ENCODE measurements at regions not wholly inside any gene's neighbourhood (a gene's known extent, or its start where the extent isn't known, plus 50 kb on each side); places are given as distances from the start of the nearest gene placed in this dataset.

DNA sequence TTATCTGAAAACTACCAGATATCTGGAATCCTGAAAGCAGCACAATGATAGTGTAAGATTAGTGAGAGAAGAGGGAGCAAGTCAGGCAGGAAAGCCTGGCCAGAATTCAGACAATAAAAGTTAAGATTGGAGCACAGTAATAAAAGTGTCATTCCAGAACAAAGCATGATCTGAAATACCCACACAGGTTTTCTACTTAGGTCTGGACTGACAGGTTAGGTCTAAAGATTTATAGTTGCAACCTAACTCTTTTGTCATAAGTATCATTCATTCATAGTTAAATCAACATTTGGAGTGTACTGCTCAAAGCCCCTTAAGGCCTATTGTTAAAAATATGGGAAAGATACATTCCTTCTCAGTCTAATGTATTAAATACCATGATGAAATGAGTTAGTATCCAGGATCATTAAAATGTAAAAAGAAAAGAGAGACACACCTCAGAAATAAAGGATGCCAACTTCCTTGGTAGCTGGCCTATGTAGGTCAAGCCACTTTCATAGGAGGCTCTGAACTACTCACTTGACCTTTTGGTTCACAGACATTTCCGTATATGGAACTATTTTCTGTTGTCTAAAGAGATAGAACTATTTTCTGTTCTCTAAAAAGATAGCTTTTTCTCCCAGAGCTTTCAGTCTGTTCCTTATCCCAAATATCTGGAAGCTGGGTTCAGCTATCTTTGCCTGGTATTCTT, 105.2 kb downstream of the FAS start:
- DNase-seq (ENCODE audit: low read depth in 2 of 2) = no peak

DNA sequence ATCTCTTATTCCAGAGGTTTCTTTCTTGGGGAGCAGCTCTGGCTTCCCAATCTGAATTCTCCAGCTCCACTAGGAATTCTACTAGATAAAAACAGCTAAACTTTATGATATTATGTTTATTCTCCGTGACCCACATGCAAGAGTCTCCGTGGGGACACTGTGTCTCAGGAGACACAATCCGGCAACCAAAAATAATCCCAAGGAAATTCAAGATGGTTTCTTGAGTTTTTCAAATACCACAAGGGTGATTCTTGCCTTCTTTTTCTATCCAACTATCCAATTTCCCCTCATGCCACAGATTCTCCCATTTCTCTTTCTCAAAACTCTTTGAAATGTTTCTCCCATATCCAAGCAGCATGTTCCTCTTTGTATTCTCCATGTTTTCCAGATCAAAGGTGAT, 103.1 kb downstream of the FAS start:
- no peak for DNase-seq (ENCODE audit: low read depth in 2 of 2)

DNA sequence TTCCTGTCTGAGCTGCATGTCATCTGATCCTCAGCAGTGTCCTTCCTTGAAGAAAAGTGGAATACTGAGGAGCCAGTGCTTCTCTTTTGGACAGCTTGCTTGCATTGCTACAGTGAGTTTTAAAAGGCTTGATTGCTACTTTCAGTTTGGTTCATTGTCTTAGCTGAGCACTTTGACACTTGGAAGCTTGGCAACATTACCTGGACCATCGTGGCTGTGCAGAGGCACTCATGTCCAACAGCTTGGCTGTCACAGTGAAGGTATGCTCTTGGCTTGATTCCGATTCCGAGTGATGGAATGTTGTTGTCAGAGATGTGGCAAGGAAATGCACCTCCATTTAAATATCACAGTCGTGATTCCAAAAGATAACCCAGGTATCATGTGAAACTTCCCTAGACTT, 102.4 kb downstream of the FAS start:
- DNase-seq (ENCODE audit: low read depth in 2 of 2) = no peak

DNA sequence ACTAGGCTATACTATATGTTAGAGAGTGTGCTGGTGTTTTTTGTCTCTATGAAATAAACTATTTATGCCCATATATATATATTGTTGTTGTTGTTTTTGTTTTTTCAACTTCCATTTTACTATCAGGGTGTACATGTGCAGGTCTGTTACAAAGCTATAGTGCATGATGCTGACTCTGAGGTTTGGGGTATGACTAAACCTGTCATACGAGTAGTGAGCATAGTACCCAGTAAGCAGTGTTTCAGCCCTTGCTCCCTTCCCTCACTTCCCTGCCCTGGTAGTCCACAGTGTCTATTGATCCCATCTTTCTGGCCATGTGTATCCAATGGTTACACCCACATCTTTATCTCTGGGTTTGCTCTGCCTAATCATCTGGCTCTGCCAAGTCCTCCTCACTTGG, 101.8 kb downstream of the FAS start:
- no peak for DNase-seq (ENCODE audit: low read depth in 2 of 2)

DNA sequence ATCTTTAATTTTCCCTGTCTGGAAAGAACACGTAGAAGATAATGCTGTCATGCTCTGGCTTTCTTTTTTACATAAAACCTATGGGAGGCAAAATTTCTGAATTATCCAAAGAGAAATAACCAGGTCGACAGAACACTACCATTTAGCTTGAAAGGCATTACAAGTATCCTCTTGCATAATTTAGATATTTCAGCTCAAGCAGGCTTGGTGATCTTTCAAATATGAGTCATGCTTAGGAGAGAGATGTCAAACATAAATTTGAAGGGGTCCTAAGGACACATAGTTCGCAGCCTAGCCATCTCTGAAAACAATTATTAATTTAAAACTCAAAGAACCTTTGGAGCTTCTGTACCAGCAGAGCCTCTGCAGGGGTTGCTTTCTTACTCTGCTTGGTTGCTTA, 100.9 kb downstream of the FAS start:
- no peak for DNase-seq (ENCODE audit: low read depth in 2 of 2)

DNA sequence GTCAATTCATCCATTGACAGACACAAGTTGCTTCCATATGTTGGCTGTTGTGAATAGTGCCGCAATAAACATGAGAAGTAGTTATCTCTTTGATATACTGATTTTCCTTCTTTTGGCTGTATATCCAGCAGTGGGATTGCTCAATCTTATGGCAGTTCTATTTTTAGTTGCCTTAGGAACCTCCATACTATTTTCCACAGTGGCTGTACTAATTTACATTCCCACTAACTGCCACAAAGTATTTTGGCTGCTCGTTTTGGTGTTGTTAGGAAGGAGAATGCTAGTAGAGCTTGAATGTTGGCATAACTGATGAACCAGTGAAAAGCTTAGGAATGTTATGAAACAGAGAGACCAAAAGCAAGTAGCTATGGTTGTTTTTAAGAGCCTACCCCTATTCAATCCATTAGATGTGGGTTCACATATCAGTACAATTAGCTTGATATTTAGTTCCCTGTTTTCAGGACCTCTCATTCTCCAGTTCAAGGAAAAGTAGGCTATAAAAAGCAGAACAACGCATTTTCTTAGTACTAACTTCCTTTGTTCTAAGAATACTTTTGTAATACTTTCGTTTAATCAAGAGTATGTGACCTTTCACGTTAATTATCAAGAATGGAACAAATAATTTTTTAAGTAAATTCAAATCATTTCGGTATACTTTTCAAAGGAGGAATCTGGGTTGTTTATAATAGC, 100.3 kb downstream of the FAS start:
- DNase-seq (ENCODE audit: low read depth in 2 of 2) = no peak

DNA sequence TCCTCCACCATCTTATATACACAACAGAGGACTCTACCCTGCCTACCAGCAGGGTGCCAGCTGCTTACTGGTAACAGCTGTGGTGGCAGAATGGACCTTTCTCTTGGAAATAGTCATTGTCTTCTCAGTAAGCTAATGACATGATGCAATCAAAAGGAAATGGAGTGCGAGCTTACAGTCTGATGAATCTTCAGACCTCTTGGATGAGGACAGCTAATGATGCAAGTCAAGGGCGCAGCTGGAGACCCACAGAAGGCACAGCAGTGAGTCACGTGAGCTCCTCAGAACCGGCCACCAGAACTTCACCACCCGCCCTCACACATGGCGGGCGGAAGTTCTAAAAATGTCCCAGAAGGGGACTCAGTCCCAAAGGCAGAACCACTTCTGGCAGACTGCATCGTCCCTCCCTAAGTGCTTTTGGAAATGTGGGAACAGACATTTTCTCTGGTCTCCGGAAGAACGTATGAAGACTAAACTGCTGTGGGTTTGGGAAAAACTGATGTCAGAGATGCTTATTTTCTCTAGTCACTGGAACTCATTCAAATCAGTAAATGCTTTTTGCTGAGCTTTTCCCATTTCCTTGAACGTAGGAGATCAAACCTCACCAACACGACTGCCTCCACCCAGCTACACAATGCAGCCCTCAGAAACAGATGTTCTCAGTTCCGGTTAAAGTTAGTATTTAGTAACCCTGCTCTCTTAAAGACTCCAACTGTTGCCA, 96.4 kb downstream of the FAS start:
- peak; percentile 45 to 67 for DNase-seq (ENCODE audit: low read depth in 2 of 2)

DNA sequence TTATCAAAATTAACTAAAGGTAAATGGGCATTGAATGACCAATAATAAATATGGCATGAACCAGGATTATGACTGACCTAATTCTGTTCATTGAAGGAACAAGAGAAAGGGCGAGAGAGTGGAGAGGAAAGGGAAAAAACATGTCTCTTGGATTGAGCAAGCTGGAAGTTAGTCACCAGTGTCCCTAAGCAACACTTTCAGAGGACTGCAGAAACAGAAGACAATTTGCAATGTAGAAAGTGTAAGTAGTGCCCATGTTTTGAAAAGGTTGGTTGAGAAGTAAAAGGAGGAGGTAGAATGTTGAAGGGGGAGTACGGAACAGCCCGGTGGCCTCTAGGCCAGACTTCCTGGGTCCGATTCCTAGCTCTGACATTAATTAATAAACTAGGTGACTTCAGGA, 94.6 kb downstream of the FAS start:
- peak in 1 of 2 donors; percentile 22 for DNase-seq (ENCODE audit: low read depth in 2 of 2)

DNA sequence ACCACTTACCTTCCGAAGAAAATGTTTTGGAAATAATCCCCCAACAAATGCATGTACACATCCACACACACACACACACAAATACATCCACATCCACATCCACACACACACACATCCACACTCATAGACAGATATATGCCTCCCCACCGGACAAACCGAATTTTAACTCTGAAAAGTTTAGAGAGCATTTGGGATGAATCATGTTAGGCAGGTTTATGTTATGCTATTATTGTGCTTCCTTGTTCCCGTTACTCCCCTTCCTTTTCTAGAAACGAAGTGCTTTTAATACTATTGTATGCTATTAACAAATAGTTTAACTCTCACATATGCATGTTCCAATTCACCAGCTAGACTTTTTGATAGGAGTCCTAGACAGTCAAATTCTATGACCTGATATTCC, 91.5 kb downstream of the FAS start:
- peak; percentile 49 to 59 for DNase-seq (ENCODE audit: low read depth in 2 of 2)

DNA sequence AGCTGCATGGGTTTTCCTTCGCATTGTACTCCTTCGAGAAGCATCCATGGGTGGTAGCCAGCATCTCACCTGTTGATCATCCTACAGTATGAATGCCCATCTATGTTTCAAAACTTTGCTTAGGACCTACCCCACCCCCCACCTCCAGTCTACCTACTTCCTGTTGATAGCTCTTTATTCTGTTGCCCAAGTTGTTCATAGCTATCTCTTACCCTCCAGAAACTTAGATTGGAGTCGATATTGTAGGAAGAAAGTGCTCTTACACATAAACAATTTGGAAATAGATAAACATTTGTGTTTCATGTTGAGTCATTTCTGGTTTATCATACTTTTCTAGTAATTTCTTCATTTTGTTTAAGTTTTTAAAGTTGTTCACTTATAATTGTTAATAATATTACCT, 90.1 kb downstream of the FAS start:
- no peak for DNase-seq (ENCODE audit: low read depth in 2 of 2)

DNA sequence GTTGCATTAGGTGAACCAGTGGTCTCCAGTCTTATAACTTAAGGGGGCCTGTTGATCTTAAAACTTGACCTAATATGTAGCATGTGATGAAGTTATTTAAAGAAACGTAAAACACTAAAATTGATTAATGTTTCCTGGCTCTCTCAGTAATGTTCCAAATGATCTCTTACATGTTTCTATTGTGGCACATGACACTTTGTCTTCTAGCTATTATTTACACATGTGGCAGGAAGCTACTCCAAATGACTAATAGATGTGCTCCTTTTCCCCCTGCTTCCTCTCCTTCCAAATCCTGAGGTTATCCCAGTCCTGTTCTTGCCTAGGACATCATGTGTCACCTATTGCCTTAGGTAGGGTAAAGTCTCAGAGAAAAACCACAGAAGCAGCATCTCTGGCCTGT, 89.4 kb downstream of the FAS start:
- DNase-seq (ENCODE audit: low read depth in 2 of 2) = peak; percentile 39 to 69

DNA sequence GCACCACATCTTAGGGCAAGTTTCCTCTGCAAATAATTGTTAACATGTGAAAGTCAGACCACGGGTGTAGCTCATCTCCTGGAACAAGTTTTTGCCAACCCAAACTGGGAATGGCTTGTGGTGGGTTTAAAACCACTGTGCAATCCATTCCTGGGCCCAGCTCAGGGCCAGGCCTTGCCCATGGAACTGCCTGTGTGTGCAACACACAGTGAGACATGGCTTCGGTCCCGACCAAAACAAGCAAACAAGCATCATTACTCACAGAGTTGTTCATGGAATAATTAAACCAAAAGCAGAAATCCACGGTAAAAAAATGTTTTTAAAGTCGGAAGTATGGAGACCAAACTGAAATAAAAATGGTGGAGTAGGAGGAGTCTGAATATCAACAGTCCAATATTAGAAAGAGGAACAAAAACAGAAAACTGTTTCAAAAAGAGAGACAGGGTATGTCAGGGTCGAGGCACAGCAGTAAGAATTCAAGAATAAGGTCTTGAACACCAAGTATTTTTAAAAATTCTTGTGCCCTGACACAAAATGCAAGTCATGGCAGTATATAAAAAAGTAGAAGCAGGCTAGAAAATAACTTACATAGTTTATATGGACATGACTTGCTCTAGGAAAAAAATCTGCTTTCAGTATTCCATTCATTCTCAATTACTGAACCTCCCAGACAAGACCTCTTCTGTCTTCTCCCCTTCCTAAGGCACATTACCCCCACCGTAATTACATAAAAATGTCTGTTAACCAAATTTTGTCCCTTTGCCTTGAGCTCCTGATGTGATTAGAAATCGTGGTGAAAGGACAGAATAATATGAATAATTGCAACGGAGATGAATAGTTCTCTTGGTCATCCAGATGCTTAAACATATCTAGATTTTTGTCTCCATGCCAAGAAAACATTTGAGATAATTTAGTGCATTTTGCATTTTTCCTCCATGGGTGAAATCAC, 88.4 kb downstream of the FAS start:
- no peak for DNase-seq (ENCODE audit: low read depth in 2 of 2)

DNA sequence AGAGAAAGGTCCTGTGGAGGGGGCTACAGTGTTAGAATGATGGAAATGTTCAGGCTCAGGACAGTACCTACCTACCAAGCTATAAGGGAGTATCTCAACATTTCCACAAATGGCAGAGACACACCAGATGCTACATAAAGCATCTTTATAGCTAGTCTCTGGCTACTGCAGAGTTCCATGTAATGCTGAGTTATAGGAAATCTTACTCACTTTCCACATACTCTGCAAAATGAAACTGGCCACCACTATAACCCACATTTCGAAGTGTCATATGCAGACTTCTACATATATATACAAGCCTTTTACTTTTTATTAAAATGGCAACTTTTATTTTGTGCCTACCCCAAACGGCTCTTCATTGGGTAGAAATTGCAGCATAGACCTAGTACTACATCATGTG, 85.5 kb downstream of the FAS start:
- DNase-seq (ENCODE audit: low read depth in 2 of 2) = no peak

DNA sequence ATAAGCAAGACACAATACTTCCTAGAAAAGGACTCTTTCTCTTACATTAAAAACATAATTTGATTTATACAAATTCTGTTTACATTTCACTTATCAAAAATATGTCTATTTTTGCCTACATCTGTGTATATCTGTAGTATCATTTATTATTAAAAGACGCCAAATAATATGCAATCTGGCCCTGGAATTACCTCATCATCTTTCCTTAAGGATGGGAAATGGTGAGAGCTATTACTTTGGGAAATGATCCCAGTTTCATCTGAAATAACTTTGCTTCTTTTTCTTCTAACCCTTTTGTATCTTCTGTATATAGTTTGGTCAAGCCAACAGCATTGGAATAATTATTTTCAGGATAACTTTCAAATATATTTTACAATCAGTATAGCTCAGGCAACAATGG, 85.0 kb downstream of the FAS start:
- no peak for DNase-seq (ENCODE audit: low read depth in 2 of 2)

DNA sequence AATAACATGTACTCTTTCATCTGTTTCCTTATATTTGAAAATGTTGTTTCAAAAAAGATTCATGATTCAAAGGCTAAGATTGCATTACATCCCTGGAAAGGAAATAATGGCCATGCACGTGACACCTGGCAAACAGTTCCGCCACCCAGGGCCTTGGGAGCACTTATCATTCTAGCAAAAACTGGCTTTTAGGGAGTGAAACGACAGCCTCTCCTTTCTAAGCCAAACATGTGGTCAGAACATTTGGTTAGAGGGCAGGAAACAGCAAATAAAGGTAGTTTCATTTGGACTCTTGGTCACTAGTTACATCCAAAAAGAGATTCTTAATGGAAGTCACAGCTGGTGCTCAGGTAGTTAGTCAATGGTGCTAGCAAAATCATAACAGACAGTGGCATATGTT, 83.5 kb downstream of the FAS start:
- DNase-seq (ENCODE audit: low read depth in 2 of 2) = peak; percentile 15 to 93

DNA sequence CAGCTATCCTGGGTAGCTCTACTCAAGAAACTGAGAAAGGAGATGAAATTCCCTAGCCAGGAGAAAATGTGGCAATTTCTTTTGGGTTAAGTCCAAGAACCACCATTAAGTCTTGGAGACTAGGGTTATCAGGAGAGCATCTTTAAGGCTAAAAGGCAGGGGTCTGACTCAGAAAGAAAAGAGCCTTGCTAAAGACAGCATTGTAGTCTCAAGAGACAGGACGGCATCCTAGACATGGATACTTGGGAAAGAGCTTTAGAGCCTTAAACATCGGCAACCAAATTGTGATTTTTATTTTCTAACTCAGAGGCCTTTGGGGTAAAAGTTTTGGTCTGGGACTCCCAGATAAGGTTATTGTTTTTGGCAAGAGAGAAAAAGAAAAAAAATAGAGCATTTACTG, 83.1 kb downstream of the FAS start:
- DNase-seq (ENCODE audit: low read depth in 2 of 2) = no peak

DNA sequence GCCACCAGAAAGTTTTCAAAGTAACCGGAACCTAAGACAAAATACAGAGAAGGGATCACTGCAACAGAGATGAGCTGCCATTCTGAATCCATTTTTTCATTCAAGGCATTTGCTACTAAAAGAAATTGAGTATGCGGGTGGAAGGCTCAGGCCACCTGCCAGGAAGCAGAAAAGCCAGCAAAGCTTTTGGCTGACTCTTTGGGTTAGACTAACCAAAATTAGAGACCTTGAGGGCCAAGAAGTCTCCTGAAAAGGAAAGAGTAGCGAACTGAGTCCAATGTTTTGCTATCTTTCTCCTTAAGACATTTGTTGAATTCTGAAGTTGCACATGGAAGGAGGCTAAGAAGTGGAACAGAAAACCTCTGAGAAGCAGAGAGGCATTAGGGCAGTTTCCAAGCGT, 79.0 kb downstream of the FAS start:
- DNase-seq (ENCODE audit: low read depth in 2 of 2) = no peak
